Prostate gland (tissue), 2 donors: ENCODE measurements at regions not wholly inside any gene's neighbourhood (a gene's known extent, or its start where the extent isn't known, plus 50 kb on each side); places are given as distances from the start of the nearest gene placed in this dataset.

Experiments
- CTCF ChIP-seq, 4 experiments: fragments of 200-600 bp in 2 of 4; fragments of 450-650 bp in 2 of 4; sonication (generic) in 2 of 4; IDR thresholded peaks; 1 replicate in 3 of 4; 2 replicates in 1 of 4; pipeline ENCODE4 v1.5.1; 2016 to 2019; ENCODE audit warnings: antibody characterized with exemption in 4 of 4, mild to moderate bottlenecking in 2 of 4, moderate library complexity in 2 of 4
- POLR2A ChIP-seq: fragments of 450-650 bp; IDR thresholded peaks from one replicate; pipeline ENCODE4 v1.6.1; 2016; ENCODE audit warnings: antibody characterized with exemption, mild to moderate bottlenecking
- POLR2AphosphoS5 ChIP-seq: sonication (generic); formaldehyde crosslinking; IDR thresholded peaks from one replicate; pipeline ENCODE4 v1.6.1; 2017; ENCODE audit warnings: antibody characterized with exemption

DNA sequence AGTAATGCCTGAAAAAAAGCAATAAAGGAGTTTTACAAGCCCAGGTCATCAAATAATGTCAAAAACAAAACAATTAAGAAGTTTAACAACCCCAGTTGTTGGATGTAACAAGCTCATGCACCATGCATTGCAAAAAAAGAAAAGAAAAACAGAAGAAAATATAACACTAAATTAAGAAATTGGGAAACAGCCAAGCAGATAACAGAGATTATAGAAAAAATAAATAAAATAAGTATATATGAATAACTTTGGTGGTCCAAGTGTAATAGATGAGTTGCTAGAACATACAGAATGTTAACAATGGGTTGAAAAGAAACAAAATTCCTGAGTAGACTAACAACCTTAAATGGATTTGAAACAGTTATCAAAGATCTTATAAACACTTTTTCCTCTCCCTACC is 573.1 kb upstream of the SOX11 start:
- TF ChIP-seq CTCF (IDR thresholded peaks at IDR 0.05) (no peak), POLR2AphosphoS5 (no peak), POLR2A (no peak)
